Activated naive CD8-positive, alpha-beta T cell treated with anti-CD3 and anti-CD28 coated beads for 36 hours (primary cell): ENCODE measurements at regions not wholly inside any gene's neighbourhood (a gene's known extent, or its start where the extent isn't known, plus 50 kb on each side); places are given as distances from the start of the nearest gene placed in this dataset.
A peak's percentile ranks its signal among the peaks of the same experiment; 100 is the strongest.

Source experiments
- DNase-seq: peaks from one replicate; pipeline ENCODE4 v3.0.0; 2021
- H3K27ac Mint-ChIP-seq: one replicate; pipeline ENCODE4 v1.8.0; 2022; ENCODE audit warnings: mild to moderate bottlenecking, moderate library complexity, mixed read lengths
- H3K27me3 Mint-ChIP-seq: one replicate; pipeline ENCODE4 v1.8.0; 2022; ENCODE audit warnings: mild to moderate bottlenecking, mixed read lengths
- H3K36me3 Mint-ChIP-seq: one replicate; pipeline ENCODE4 v1.8.0; 2021; ENCODE audit warnings: mild to moderate bottlenecking, mixed read lengths
- H3K4me1 Mint-ChIP-seq: one replicate; pipeline ENCODE4 v1.8.0; 2021; ENCODE audit warnings: mixed read lengths
- H3K4me3 Mint-ChIP-seq: one replicate; pipeline ENCODE4 v1.8.0; 2022; ENCODE audit warnings: mild to moderate bottlenecking, moderate library complexity, mixed read lengths
- H3K9me3 Mint-ChIP-seq: one replicate; pipeline ENCODE4 v1.8.0; 2022; ENCODE audit warnings: mixed read lengths

DNA sequence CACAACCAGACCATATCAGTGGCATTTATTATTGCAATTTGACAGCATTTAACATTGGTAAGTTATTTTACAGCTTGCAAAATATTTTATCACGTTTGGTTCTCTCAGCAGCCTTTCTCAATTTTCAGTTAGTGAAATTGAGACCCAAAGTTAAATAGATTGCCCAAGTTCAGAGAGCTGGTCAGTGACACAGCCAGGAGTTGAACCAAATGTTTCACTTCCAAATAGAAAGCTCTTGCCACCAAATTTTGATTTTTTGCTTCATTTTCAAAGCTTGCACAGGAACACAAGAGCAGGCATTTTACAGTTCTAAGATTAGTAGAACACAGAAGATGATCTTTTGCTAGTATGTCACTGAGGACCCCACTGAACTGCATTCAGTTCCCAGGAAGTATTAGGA, 271.5 kb upstream of the C9orf72 start:
- H3K27me3 Mint-ChIP-seq = peaks cover 21% of the 10 kb centered on the region
- no peaks in the 10 kb centered on the region for H3K36me3 Mint-ChIP-seq
- DNase-seq = no peak
- no peaks in the 10 kb centered on the region for H3K4me1 Mint-ChIP-seq
- peaks cover 2% of the 10 kb centered on the region for H3K9me3 Mint-ChIP-seq
- no peak overlapping the region for H3K27ac Mint-ChIP-seq
- no peak overlapping the region for H3K4me3 Mint-ChIP-seq

DNA sequence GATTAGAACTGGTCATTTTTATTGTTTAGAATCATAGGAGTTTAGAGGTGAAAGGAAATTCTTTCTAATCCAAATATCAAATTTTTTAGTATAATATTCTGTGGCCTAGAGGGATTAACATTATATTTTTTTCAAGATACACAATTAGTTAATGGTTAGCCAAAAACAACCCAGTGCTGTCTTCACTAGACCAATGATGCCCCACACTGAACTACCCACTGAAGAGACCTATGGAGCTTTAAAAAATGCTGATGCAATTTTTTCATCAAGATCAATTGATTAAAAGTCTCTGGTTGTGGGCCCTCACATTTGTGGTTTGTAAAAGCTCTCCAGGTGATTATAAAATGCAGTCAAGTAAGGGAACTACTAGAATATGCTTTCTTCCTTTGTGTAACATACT, 274.1 kb upstream of the C9orf72 start:
- Mint-ChIP-seq H3K36me3 (no peaks in the 10 kb centered on the region), H3K27ac (no peak overlapping the region), H3K9me3 (peaks cover 2% of the 10 kb centered on the region), H3K27me3 (peaks cover 20% of the 10 kb centered on the region), H3K4me3 (no peak overlapping the region), H3K4me1 (no peaks in the 10 kb centered on the region)
- DNase-seq = no peak

DNA sequence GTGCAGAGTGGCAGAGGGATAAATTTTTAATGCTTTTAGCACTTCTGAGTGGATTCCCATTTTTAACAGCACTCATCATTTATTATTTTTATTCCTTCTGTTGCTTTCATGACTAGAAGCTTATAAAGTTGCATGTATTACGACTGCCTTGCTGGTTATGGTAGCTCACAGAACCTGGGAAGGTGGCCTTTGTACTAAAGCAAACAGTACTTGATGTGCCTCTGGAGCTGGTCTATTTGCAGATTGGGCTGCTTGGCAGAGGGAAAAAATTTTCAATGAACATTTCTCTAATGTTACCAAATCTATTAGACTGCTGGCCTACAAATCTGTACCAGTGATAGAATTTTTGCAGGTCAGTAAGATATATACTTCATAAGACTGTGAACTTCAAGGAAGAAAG, 274.5 kb upstream of the C9orf72 start:
- no peak overlapping the region for H3K27ac Mint-ChIP-seq
- H3K36me3 Mint-ChIP-seq = no peaks in the 10 kb centered on the region
- H3K4me3 Mint-ChIP-seq = no peak overlapping the region
- no peak for DNase-seq
- H3K27me3 Mint-ChIP-seq = peaks cover 17% of the 10 kb centered on the region
- no peaks in the 10 kb centered on the region for H3K4me1 Mint-ChIP-seq
- H3K9me3 Mint-ChIP-seq = peaks cover 2% of the 10 kb centered on the region

DNA sequence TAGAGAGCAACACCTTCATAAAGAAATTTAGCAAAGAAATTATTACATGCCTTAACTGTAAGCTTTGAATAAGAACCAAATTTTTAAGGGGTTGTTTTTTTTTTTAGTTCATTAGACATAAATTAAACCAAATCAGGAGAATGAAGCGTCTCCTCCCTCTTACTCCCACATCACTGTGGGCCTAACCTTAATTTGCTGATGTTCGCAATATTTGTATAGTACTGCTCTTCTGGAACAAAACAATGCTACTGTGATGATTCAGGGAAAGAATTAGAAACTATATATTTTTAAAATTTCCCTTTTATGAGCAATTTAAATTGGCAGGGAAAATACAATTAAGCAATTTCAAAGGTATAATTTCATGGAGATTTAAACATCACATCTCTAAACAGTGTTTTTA, 275.0 kb upstream of the C9orf72 start:
- Mint-ChIP-seq H3K36me3 (no peaks in the 10 kb centered on the region), H3K4me3 (no peak overlapping the region)

DNA sequence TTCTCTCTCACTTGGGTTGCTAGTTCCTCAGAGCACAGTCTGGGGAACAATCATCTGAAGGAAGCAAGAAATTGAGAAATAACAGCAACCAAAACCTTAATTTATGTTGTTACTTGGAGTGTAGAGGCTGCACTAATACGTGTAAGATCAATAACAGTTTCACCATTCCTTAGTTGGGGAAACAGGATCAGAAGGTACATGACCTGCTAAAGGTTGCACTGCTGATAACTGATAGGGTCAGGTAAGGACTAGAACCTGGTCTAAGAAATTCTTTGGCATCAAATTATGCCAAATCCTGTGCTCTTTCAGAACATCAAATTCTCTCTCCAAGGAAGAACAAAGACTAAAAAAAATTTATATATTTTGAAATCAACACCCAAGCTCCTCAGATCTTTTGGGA, 278.6 kb upstream of the C9orf72 start:
- DNase-seq = no peak
- H3K27ac Mint-ChIP-seq = no peak overlapping the region
- H3K4me1 Mint-ChIP-seq = no peaks in the 10 kb centered on the region
- H3K36me3 Mint-ChIP-seq = no peaks in the 10 kb centered on the region
- H3K4me3 Mint-ChIP-seq = no peak overlapping the region
- peaks cover 10% of the 10 kb centered on the region for H3K27me3 Mint-ChIP-seq
- no peaks in the 10 kb centered on the region for H3K9me3 Mint-ChIP-seq

More for the DNA sequence above, 275.0 kb upstream of the C9orf72 start:
- Mint-ChIP-seq H3K9me3 (peaks cover 2% of the 10 kb centered on the region), H3K4me1 (no peaks in the 10 kb centered on the region), H3K27ac (no peak overlapping the region), H3K27me3 (peaks cover 17% of the 10 kb centered on the region)
- no peak for DNase-seq

DNA sequence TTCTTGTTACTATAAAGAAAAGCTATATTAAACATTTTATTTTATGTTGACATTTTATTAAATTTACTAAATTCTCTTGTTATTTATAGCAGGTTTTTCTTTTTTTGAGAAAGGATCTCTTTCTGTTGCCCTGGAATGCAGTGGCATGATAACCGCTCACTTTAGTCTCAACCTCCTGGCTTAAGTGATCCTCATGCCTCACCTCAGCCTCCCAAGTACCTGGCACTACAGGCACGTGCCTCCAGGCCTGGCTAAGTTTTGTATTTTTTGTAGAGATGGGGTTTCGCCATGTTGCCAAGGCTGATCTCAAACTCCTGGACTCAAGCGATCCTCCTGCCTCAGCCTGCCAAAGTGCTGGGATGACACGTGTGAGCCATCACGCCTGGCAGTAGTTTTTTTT, 280.2 kb upstream of the C9orf72 start:
- H3K27ac Mint-ChIP-seq = no peak overlapping the region
- H3K9me3 Mint-ChIP-seq = no peaks in the 10 kb centered on the region
- H3K4me1 Mint-ChIP-seq = no peaks in the 10 kb centered on the region
- H3K27me3 Mint-ChIP-seq = peaks cover 7% of the 10 kb centered on the region
- no peak overlapping the region for H3K4me3 Mint-ChIP-seq
- no peaks in the 10 kb centered on the region for H3K36me3 Mint-ChIP-seq
- no peak for DNase-seq

DNA sequence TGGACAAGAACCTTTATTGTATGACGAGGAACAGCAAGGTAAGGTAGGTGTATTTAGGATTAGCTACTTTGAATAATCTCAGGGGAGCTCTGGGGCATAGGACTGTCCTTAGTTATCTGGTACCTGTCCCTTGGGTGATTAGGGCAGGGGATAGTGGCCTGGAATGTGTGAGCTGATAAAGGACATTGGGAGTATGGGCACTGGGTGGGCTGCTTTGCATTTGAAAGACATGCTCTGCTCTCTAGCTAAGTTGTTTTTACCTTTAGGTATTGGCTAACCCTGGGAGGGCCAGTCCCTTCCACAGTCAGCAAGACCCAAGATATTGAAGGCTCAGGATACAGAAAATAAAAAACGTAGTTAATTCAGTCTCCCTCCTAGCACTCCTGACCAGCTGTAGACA, 282.8 kb upstream of the C9orf72 start:
- no peaks in the 10 kb centered on the region for H3K4me1 Mint-ChIP-seq
- H3K4me3 Mint-ChIP-seq = no peak overlapping the region
- no peak for DNase-seq
- H3K27ac Mint-ChIP-seq = no peak overlapping the region
- no peaks in the 10 kb centered on the region for H3K36me3 Mint-ChIP-seq
- no peaks in the 10 kb centered on the region for H3K9me3 Mint-ChIP-seq
- H3K27me3 Mint-ChIP-seq = no peaks in the 10 kb centered on the region

DNA sequence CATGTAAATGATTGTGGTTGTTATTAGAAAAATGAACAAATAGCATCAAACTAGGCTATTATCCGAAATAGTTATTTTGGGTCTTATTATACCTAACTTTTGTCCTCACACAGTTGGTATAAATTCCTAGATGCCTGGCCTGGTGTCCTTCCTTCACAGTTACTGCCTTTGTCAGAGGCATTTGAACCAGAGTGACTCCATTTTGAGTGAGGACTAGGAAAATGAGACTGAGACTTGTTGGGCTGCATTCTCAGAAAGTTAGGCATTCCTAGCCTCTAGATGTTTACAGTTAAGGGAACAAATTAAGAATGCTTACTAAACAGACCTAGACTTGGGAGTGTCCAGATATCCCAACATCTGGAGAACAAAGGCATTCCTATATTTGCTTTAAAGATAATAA, 283.5 kb upstream of the C9orf72 start:
- no peaks in the 10 kb centered on the region for H3K4me1 Mint-ChIP-seq
- H3K27me3 Mint-ChIP-seq = peaks cover 1% of the 10 kb centered on the region
- H3K9me3 Mint-ChIP-seq = no peaks in the 10 kb centered on the region
- H3K36me3 Mint-ChIP-seq = no peaks in the 10 kb centered on the region
- DNase-seq = no peak
- H3K27ac Mint-ChIP-seq = no peak overlapping the region
- no peak overlapping the region for H3K4me3 Mint-ChIP-seq

DNA sequence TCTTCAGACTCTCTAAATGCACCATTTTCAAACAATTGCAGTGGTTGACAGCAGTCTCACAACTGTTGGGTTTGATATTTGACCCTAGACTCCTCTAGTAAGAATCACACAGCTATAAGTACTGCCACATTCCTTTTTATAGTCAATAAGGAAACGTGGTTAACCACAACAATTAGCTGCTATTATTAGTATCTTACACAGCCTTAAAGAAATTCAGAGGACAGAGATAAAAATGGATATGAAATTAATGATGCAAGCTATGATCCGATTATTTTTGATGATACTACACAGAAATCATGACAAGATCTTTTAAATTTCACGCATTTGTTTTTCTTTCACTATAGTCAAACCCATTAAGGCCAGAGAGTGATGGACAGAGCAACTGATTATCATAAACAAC, 288.6 kb upstream of the C9orf72 start:
- H3K36me3 Mint-ChIP-seq = no peaks in the 10 kb centered on the region
- no peaks in the 10 kb centered on the region for H3K9me3 Mint-ChIP-seq
- DNase-seq = no peak
- no peaks in the 10 kb centered on the region for H3K4me1 Mint-ChIP-seq
- H3K27ac Mint-ChIP-seq = no peak overlapping the region
- H3K4me3 Mint-ChIP-seq = no peak overlapping the region
- H3K27me3 Mint-ChIP-seq = peaks cover 17% of the 10 kb centered on the region

DNA sequence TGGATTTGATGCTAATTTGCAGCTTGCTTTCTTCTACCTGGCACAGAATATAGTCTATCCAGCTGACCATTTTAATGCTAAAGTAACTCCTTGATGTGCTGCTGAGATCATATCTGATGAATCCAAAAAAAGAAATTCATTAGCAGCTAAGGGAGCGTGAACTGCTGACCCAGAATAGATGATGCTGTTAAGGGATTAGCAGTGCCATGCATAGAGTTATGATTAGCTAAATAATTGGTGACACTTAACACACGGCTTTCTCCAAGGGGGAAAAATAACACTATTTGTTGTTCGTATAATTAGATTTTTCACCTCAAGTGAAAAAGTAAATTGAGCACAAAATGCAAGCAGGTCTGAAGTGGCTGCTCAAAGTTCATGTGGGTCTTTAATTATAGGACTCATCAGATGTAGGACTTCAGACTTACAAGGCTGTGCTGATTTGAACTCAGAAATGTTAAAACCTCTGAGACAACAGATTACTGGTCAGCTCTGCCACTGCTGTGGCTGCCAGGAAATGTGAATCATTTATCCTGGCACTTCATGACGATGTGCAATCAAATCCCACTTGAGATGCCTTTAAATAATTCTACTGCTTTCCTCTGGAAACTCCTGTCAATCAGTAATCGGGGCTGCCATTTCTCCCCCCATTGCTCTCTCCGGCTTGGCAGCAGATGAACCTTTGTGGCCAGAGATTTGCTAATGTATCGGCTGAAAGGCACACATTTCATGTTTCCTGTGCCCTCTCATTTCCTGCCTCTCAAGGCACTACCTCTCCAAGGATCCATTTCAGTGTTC, 291.6 kb upstream of the C9orf72 start:
- H3K4me1 Mint-ChIP-seq = no peaks in the 10 kb centered on the region
- no peak overlapping the region for H3K4me3 Mint-ChIP-seq
- no peak for DNase-seq
- peaks cover 17% of the 10 kb centered on the region for H3K27me3 Mint-ChIP-seq
- no peaks in the 10 kb centered on the region for H3K9me3 Mint-ChIP-seq
- no peak overlapping the region for H3K27ac Mint-ChIP-seq
- H3K36me3 Mint-ChIP-seq = no peaks in the 10 kb centered on the region

DNA sequence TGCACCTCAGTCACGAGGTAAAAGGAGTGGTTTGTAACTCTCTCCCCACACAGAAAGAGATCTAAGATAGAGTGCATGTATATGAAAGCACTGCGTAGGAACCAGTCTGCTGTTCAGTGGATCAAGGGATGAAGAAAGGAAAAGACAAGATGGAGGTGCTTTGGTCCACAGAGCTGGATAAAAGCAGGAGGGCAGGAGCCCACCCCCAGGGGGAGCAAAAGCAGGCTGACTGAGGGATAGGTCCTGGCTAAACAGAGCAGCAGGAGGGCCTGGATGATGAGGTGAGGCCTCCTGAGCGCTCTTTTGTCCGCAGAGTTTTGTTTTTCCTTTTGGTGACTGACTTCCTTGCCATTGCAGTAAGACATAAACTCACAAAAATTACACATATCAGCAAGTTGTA, 293.5 kb upstream of the C9orf72 start:
- Mint-ChIP-seq H3K27me3 (peaks cover 16% of the 10 kb centered on the region), H3K4me3 (no peak overlapping the region), H3K4me1 (no peaks in the 10 kb centered on the region), H3K9me3 (no peaks in the 10 kb centered on the region), H3K36me3 (no peaks in the 10 kb centered on the region), H3K27ac (no peak overlapping the region)
- DNase-seq = no peak

DNA sequence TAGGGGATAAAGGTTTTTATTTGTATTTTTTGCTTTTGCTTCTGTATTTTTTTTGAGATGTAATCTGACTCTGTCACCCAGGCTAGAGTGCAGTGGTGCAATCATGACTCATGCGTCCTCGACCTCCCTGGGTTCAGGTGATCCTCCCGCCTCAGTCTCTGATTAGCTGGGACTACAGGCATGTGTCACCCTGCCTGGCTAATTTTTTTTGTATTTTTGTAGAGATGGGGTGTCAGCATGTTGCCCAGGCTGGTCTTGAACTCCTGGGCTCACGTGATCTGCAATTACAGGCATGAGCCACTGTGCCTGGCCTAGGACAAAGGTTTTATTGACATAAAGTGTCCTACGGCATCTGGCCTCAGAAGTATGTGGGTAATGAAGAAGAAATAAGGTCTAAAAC, 297.1 kb upstream of the C9orf72 start:
- H3K27ac Mint-ChIP-seq = no peak overlapping the region

DNA sequence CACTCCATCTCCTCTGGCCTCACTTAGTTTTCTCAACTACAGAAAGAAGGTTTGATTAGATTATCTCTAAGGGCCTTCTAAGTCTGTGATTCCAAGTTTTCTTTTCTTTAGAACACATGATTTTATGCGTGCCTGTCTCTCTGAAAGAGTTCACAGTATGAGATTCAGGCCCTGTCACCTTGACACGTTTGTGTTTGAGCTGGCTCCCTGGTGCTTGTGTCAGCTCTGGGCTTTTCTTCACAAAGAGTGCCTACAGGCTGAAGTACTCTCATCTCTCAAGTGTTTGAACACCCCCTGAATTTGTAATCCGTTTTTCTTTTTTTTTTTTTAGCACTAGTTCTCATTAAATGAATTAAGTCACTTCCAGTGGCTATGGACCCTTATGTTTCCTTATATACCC, 306.9 kb upstream of the C9orf72 start:
- no peak for DNase-seq
- no peaks in the 10 kb centered on the region for H3K9me3 Mint-ChIP-seq
- peaks cover 3% of the 10 kb centered on the region for H3K27me3 Mint-ChIP-seq
- H3K4me3 Mint-ChIP-seq = no peak overlapping the region
- no peak overlapping the region for H3K27ac Mint-ChIP-seq
- H3K4me1 Mint-ChIP-seq = no peaks in the 10 kb centered on the region
- H3K36me3 Mint-ChIP-seq = no peaks in the 10 kb centered on the region

More for the DNA sequence above, 297.1 kb upstream of the C9orf72 start:
- H3K27me3 Mint-ChIP-seq = peaks cover 1% of the 10 kb centered on the region
- H3K36me3 Mint-ChIP-seq = no peaks in the 10 kb centered on the region
- H3K9me3 Mint-ChIP-seq = no peaks in the 10 kb centered on the region
- DNase-seq = no peak
- no peak overlapping the region for H3K4me3 Mint-ChIP-seq
- H3K4me1 Mint-ChIP-seq = no peaks in the 10 kb centered on the region

DNA sequence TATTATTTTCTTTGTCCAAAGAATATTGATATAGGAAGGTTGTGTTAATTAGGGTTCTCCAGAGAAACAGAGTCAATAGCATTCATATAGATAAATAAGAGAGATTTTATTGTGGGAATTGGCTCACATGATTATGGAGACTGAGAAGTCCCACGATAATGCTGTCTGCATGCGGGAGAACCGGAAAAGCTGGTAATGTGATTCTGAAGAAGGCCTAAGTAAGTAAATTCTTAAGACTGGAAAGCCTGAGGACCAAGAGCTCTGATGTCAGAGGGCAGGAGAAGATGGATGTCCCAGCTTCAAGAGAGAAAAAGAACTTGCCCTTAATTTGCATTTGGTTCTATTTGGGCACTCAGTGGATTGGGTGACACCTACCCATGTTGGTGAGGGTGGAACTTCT, 307.4 kb upstream of the C9orf72 start:
- H3K9me3 Mint-ChIP-seq = no peaks in the 10 kb centered on the region
- DNase-seq = no peak
- H3K27ac Mint-ChIP-seq = no peak overlapping the region
- H3K4me1 Mint-ChIP-seq = no peaks in the 10 kb centered on the region
- H3K4me3 Mint-ChIP-seq = no peak overlapping the region
- peaks cover 3% of the 10 kb centered on the region for H3K27me3 Mint-ChIP-seq
- no peaks in the 10 kb centered on the region for H3K36me3 Mint-ChIP-seq

DNA sequence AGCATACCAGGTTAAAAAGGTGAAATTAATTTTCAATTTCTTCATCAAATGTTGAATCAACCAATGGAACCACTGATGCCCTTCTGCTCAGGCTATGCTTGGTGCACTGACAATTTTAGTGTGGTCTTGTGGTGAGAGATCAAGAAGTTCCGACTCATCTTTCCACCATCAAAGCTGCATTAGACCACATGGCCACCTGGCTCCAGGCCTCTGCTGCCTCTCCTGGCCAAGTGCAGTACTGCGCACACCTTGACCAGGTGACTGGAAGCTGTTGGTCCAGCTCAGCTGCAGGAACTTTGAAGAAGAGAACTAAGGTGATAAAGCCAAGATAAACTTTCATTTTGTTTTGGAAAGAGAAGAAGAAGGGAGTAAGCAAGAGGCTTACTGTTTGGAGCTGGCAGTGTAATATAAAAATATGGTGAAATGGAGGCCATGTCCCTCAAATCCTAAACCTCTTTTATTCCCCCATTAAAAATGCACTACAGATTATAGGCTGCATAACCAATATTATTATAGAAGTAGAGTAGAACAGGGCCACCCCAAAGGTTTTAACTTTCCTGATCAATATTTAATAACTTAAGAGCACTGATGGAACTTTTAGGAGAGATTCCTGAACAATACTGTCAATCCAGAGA, 315.5 kb upstream of the C9orf72 start:
- H3K36me3 Mint-ChIP-seq = no peaks in the 10 kb centered on the region
- no peaks in the 10 kb centered on the region for H3K9me3 Mint-ChIP-seq
- peak; percentile 64 for DNase-seq
- no peak overlapping the region for H3K27ac Mint-ChIP-seq
- H3K4me3 Mint-ChIP-seq = no peak overlapping the region
- peaks cover 11% of the 10 kb centered on the region for H3K27me3 Mint-ChIP-seq
- H3K4me1 Mint-ChIP-seq = no peaks in the 10 kb centered on the region

DNA sequence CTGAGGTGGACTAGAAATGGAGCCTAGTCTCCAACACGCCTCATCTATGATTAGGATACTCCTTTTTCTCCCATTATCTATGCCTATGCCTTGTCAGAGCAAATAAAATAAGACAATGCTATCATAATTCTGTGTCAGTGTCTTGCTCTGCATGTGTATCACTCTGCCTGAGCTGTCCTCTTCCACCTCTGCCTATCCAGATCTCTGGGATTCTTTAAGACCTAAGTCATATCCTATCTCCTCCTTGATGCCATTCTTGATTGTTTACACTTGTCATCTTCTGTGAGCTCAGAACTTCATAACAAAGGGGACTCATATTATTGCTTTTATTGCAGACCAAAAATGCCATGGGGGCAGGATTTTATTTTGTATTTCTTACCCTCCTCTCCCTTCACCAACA, 351.2 kb upstream of the C9orf72 start:
- no peaks in the 10 kb centered on the region for H3K9me3 Mint-ChIP-seq
- H3K4me1 Mint-ChIP-seq = no peaks in the 10 kb centered on the region

More for the DNA sequence above, 351.2 kb upstream of the C9orf72 start:
- H3K27me3 Mint-ChIP-seq = no peaks in the 10 kb centered on the region
- no peak overlapping the region for H3K4me3 Mint-ChIP-seq
- H3K36me3 Mint-ChIP-seq = no peaks in the 10 kb centered on the region
- DNase-seq = no peak
- H3K27ac Mint-ChIP-seq = no peak overlapping the region
